IPS-NIHi11 (cell line): ENCODE measurements at regions not wholly inside any gene's neighbourhood (a gene's known extent, or its start where the extent isn't known, plus 50 kb on each side); places are given as distances from the start of the nearest gene placed in this dataset.

Source experiments
- DNase-seq: peaks from one replicate; pipeline ENCODE4 v3.0.0; 2012; ENCODE audit warnings: mixed read lengths, low spot score

DNA sequence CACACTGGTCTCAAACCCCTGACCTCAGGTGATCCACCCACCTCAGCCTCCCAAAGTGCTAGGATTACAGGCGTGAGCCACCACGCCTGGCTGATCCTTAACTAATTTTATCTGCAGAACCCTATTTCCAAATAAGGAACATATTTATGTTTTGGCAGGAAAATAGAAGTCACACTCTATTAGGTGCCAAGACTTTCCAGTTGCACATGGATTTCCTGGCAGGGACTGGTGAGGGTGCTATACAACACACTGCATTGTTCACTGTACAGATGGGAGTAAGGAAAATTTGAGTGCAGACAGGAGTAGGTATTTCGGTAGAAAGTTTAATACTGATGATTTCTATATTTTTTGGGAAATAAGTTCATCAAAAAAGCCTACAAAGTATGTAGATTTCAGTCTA lies 605.3 kb upstream of the B3GALT2 start:
- DNase-seq: no peak

DNA sequence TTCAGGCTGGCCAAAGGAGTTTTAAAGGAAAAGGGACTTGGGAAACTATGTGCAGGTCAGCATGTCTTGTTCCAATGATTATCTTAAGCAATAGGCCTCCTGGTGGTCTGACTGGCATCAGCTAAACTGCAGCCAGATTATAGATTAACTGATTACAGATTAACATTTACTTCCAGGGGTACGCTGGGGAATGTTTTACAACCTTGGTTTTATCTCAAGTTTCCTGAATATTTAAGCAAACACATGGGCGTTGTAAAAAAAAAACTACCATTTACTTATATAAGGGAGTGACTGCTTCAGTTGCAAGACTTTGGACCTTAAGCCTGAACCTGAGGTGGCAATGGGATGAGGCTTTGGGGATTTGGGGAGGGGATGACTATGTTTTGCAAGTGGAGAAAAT lies 600.6 kb upstream of the B3GALT2 start:
- DNase-seq: no peak

DNA sequence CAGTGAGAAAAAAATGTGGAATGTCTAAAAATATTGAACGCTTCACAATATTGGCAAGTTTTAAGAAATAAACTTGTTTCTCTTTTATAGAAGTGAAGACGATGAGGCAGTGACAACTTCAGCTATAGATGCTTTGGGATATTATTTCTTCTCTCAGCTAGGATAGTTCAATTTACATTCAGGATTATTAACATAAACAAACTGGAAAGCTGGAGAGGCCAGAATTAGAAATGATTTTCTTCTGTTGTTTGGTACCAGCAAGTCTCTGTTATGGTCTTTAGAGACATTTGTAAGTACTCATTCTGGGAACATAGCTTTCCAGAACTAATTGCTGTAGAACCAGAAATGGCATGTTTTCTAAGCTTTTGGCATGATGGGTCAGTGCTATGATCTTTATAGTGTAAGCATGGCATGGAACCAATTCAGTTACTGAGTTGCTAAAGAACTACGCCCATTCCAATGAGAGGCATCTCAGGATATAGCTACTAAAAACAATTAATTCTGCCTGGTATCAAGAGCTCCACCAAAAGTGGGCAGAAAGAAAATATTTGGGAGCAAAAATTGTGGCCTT lies 599.5 kb upstream of the B3GALT2 start:
- DNase-seq: no peak

GRCh38 chr1:193774536-193775323 lies 588.3 kb upstream of the B3GALT2 start:
- no peak for DNase-seq

GRCh38 chr1:193771596-193771995 lies 585.2 kb upstream of the B3GALT2 start:
- no peak for DNase-seq

DNA sequence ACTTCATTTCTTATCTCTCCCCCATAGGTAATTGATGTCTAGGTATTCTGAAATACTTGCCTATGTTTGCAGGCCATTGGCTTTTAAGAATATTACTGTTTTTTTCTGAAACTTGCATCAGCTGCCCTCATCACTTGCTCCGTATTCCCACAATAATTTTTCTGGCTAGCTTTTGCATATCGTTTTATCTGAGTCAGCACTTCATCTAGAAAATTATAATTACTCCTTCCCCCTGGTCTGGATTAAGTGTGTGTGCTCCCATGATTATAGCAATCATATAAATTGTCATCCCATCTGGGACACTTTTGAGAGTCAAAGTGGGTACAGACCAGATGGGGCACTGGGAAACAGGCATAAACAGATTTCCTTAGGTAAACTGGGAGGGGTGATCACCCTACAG lies 583.2 kb upstream of the B3GALT2 start:
- no peak for DNase-seq

DNA sequence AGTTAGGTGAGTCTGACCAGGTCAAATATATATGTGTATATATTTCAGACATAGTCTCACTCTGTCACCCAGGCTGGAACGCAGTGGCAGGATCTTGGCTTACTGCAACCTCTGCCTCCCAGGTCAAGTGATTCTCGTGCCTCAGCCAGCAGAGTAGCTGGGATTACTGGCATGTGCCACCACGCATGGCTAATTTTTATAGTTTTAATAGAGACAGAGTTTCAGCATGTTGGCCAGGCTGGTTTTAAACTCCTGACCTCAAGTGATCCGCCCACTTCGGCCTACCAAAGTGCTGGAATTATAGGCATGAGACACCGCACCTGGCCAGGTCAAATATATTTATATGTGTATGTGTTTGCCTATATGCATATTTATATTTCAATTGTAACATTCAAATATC lies 581.5 kb upstream of the B3GALT2 start:
- DNase-seq: no peak

DNA sequence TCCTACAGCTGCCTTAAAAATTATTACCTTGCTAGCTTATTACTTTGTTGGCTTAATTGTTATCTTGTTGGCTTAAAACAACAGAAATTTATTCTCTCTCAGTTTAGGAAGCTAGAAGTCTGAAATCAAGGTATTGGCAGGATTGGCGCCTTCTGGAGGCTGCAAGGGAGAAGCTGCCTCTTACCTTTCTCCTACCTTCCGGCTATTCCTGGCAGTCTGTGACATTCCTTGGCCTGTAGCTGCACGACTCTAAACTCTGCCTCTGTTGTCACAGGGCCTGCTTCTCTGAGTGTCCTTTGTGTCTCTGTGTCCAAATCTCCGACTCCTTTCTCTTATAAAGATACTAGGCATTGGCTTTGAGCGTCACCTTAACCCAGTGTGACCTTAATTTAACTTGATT lies 579.9 kb upstream of the B3GALT2 start:
- DNase-seq: peak; percentile 30

DNA sequence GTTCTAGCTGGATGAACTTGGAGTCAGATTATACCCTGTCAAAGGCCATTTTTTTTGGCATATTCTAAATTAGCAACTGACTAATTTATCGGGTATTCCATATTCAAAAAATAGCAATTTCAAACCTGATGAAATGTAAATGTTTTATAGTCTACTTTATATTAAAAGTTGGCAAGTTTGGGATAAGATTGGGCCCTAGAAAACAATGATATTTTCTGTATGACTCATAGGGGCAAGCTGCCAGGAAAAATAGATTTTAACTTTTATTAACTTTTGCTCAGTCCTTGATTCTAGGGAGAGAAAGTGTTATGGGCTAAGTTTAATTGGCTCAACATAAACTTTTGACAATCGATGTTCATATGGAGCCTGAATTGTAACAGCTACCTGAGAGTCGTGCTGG lies 576.9 kb upstream of the B3GALT2 start:
- DNase-seq: no peak

- DNase-seq: no peak
These were observed 575.8 kb upstream of the B3GALT2 start for GRCh38 chr1:193762236-193762635.

- no peak for DNase-seq
These were observed 569.0 kb upstream of the B3GALT2 start for GRCh38 chr1:193755441-193755840.

DNA sequence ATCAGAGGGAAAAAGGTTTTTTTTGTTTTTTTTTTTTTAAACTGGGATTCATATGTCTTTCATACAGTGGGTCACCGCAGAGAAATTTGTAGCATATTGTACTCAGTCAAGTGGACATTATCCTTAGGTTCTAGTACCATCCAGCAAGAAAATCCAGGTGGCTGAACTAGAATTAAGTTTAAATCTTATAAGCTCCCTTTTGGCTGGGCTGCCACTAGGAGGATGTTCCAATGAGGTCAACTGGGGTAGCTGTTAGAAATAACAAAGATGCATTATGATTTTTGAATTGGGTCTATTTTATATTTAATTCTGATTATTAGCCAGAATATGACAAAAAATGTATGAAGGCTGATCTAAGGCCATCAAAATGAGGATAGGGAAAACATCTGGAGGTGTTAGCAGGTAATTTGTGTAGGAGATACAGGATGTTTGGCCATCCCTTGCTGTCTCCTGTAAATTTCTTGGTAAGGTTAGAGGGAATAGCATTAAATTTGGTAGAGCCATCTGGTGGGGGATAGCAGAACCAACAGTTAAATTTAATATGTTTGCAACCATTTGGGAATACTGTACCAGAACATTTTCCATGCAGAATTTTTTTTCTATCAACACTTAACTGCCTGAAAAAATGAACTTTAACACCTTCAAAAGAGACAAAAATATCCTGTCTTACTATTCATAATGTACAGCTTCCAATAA lies 568.5 kb upstream of the B3GALT2 start:
- peak; percentile 8 for DNase-seq

GRCh38 chr1:193754151-193754550 lies 567.7 kb upstream of the B3GALT2 start:
- DNase-seq: no peak

DNA sequence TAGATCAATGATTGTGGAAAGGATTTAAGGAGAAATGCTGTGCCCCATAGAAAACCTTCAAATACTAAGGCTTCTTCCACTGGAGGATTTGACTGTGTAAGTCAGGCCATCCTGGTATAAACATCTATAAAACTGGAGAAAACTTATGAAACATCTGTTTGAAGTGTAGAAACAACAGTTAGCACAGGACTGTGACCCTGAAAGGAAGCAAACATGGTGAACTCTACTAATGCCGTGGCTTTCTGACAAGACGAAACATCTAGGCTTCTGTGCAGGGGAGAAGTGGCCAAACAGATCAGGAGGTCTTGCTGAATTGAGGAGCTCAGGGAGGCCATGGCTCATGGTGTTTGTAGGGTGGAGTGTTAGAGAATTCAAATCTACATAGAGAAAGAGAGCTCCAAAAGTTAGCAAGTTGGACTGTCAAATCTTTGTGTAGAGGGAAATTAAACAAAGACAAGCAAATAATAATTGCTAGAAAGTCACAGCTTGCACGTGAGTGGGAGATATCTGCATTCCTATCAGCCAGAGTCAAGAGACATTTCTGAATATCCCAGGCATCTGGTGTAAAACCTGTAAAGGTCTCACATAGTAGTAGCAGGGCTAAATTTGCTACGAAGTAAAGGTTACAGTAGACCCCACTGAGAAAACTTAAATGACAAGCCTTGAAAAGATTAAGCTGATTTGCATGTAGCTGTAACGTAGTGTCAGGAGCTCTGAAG lies 566.8 kb upstream of the B3GALT2 start:
- DNase-seq: no peak

GRCh38 chr1:193749868-193750267 lies 563.5 kb upstream of the B3GALT2 start:
- DNase-seq: no peak

DNA sequence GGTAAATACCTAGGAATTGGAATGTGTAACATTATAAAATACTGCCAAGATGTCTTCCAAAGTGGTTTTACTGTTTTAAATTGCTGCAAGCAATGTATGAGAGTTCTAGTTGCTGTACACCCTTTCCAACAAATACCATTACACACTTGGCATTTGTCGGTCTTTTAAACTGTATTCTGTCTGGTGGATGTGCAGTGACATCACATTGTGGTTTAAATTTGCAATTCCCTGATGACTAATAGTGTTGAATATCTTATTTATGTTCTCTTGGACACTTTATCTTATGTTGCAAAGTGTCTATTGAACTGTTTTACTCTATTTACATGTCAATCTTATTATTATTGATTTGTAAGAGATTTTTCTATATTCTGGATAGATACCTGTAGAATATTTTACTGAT lies 561.2 kb upstream of the B3GALT2 start:
- no peak for DNase-seq

DNA sequence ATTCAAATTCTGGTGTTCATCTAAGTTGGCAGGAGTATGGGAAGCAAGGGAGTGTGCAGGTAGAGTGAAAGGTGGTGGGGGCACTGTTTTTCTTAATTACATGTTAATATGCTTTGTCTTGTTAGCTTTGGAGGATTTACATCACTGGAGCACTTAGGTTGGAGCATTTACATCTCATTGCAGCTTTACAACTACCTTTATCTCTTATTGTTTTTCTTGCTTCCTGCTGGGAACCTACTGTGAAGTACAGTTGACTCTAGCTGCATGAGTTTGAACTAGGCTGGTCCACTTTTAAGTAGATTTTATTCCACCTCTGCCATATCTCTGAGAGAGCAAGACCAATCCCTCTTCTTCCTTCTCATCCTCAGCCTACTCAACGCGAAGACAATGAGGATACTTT lies 554.8 kb upstream of the B3GALT2 start:
- DNase-seq: peak; percentile 7

DNA sequence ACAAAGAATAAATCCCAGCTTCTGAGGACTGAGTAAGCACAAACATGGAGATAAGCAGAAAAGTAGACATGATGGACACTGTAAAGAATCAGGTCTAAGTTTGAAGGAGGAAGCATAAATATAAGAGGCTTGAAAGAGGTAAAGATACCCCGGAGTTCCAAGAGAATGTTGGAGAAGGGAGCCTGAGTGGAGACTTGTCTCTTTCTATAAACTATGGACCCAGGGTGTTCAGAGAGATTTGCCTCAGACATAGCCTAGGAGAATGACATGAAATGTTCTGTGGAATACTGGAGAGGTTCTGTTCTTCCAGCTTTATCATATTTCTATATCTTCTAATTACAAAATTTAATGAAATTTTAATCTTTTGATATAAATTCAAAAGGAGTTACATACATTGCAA lies 554.3 kb upstream of the B3GALT2 start:
- DNase-seq: no peak

DNA sequence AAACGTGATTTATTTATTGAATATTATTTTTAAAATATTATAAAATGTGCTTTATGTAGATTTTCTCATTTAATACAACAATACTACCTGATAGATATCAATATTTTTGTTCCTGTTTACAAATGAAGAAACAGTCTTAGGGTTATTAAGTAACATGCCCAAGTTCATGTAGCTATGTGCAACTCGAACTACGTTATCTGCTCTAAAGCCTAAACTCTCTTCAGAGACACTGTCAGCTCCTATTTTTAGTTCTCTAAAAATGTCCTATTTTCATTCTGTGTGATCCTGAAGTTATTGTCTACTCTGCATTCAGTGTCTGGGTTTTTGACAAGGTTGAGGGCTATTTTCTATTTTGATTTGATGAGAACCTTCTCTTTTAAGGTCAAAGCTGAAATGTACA lies 550.1 kb upstream of the B3GALT2 start:
- no peak for DNase-seq

GRCh38 chr1:193733674-193734073 lies 547.3 kb upstream of the B3GALT2 start:
- no peak for DNase-seq

DNA sequence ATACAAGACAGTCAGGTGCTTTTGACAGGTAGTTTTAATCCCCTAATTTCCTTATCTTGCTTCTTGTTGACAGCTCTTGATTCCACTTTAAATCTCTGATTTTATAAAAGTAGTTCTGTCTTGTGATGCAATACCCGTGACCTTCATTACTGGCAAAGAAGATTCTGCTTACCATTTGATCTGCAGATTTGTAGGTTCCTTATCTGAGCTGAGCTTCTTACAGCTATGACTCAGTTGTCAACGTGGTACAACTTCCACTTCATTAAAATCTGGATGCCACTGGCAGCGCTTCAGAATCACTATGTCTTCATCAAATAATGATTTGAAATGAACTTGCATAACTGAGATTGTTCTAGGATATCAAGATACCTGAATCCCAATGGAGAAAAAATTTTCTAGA lies 543.6 kb upstream of the B3GALT2 start:
- DNase-seq: no peak

DNA sequence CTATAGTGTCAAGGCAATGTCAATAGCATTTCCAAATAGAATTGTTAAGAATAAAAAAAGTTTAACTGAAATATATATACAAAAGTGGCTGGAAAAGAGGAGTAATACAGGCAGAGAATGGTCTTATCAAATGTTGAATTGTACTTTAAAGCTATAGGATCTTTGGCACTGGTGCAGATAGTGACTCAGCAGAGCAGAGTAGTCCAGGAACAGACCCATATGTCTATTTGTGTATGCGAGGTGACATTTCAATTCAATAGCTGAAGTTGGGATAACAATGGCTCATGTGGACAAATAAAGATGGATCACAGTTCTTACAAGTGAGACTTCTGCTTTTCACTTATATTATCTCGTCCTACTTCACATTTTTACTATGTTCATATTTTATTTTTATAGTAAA lies 543.0 kb upstream of the B3GALT2 start:
- no peak for DNase-seq

- no peak for DNase-seq
These were observed 541.4 kb upstream of the B3GALT2 start for GRCh38 chr1:193727850-193728249.
